Caco-2 (cell line): ENCODE measurements at regions not wholly inside any gene's neighbourhood (a gene's known extent, or its start where the extent isn't known, plus 50 kb on each side); places are given as distances from the start of the nearest gene placed in this dataset.

ENCODE experiments used
- BruUV-seq: library from RNA; stranded (reverse); fragments of 400-500 nt; replicated peaks from 2 replicates; lab custom pipeline; 2021; lab: Mats Ljungman, UMichigan
- CTCF ChIA-PET: fragments of 300-600 bp; sonication (Branson Sonifier 250); formaldehyde crosslinking; loops from one replicate; lab custom pipeline; 2022; ENCODE audit warnings: antibody characterized with exemption; lab: Charles Lee
- POLR2A ChIA-PET: fragments of 300-600 bp; sonication (Branson Sonifier 250); formaldehyde crosslinking; loops from one replicate; lab custom pipeline; 2022; ENCODE audit warnings: antibody characterized with exemption; lab: Charles Lee
- DNase-seq, 2 experiments: peaks; one replicate each; pipeline versions ENCODE4 v3.0.0 to v3.0.0-alpha.2; 2020 to 2022
- H3K27me3 ChIP-seq: replicated peaks from 2 replicates; pipeline ENCODE4 v1.6.0; 2011; ENCODE audit warnings: low read length; ENCODE audit not compliant: control insufficient read depth, insufficient read depth
- H3K36me3 ChIP-seq: 2 replicates; pipeline ENCODE4 v1.5.1; 2011; ENCODE audit warnings: low read length; ENCODE audit not compliant: control insufficient read depth, insufficient read depth
- H3K4me1 ChIP-seq: fragments of 250-450 bp; sonication (Bioruptor Pico); 2 replicates; pipeline ENCODE4 v1.5.1; 2020; ENCODE audit warnings: mild to moderate bottlenecking
- H3K4me3 ChIP-seq: 2 replicates; pipeline ENCODE4 v1.5.1; 2011; ENCODE audit warnings: low read depth, mild to moderate bottlenecking, control low read depth, low read length
- H3K9me3 ChIP-seq: fragments of 250-450 bp; sonication (Bioruptor Pico); 2 replicates; pipeline ENCODE4 v1.5.1; 2020; ENCODE audit warnings: mild to moderate bottlenecking, moderate library complexity
- H3K27ac Mint-ChIP-seq: one replicate; pipeline ENCODE4 v1.8.0; 2022; ENCODE audit warnings: mixed read lengths; ENCODE audit not compliant: unreplicated experiment
- H3K27me3 Mint-ChIP-seq: one replicate; pipeline ENCODE4 v1.8.0; 2022; ENCODE audit warnings: mixed read lengths; ENCODE audit not compliant: insufficient read depth, unreplicated experiment
- H3K36me3 Mint-ChIP-seq: one replicate; pipeline ENCODE4 v1.8.0; 2022; ENCODE audit warnings: mild to moderate bottlenecking, mixed read lengths; ENCODE audit not compliant: insufficient read depth, unreplicated experiment
- H3K4me1 Mint-ChIP-seq: one replicate; pipeline ENCODE4 v1.8.0; 2022; ENCODE audit warnings: low read depth, mixed read lengths; ENCODE audit not compliant: unreplicated experiment
- H3K4me3 Mint-ChIP-seq: one replicate; pipeline ENCODE4 v1.8.0; 2022; ENCODE audit warnings: mild to moderate bottlenecking, moderate library complexity, mixed read lengths; ENCODE audit not compliant: unreplicated experiment
- H3K9me3 Mint-ChIP-seq: one replicate; pipeline ENCODE4 v1.8.0; 2022; ENCODE audit warnings: mixed read lengths; ENCODE audit not compliant: unreplicated experiment
- CTCF ChIP-seq, 2 experiments: fragments of 200-600 bp in 1 of 2; IDR thresholded peaks; 1 replicate in 1 of 2; 2 replicates in 1 of 2; pipeline versions ENCODE4 v1.5.1 to v1.8.0; 2011 to 2022; ENCODE audit warnings: antibody characterized with exemption in 1 of 2, control low read depth in 1 of 2, inconsistent platforms in 1 of 2, low read depth in 1 of 2, low read length in 1 of 2, mild to moderate bottlenecking in 1 of 2, moderate library complexity in 1 of 2; ENCODE audit not compliant: insufficient read depth in 1 of 2, severe bottlenecking in 1 of 2, unreplicated experiment in 1 of 2
- intact Hi-C: fragments of 100-400 bp; cut with micrococcal nuclease; formaldehyde crosslinking; loops from one replicate; pipeline ENCODE4 v1.10.0; 2022; ENCODE audit not compliant: unreplicated experiment

DNA sequence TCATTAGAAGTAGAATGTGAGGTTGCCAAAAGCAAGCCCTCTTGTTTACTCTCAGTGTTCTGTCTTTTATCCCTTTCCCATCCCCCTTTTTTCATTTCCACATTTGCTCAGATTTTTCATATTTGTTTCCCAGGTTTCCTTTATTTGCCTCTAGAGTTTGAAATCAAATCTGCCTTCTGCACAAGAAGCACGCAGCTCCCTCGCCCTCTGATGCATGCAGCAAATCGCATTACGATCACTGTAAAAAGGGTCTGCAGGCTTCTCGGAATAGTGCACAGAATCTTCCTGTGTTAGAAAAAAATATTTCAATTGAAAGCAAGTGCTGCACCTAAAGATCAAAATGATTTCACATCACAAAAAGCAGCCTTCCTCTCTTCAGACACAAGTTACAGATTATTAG lies 129.0 kb downstream of the GPAM start:
- intact Hi-C loops, result no loop called here
- Mint-ChIP-seq H3K27ac (no peak overlapping the region), H3K27me3 (peaks cover 12% of the 10 kb centered on the region), H3K4me1 (no peaks in the 10 kb centered on the region), H3K4me3 (no peak overlapping the region), H3K36me3 (no peaks in the 10 kb centered on the region), H3K9me3 (no peaks in the 10 kb centered on the region)
- Histone ChIP-seq H3K4me3 (no peak overlapping the region), H3K4me1 (no peaks in the 10 kb centered on the region), H3K9me3 (no peaks in the 10 kb centered on the region), H3K36me3 (no peaks in the 10 kb centered on the region), H3K27me3 (no peaks in the 10 kb centered on the region)
- DNase-seq, result no peak
- BruUV-seq, result no TSS peak
- POLR2A ChIA-PET, result no interaction called here
- CTCF ChIA-PET, result no interaction called here
- no peak for TF ChIP-seq CTCF (IDR thresholded peaks at IDR 0.05; ENCODE audit: insufficient read depth in 1 of 2, low read depth in 1 of 2, low read length in 1 of 2, severe bottlenecking in 1 of 2, unreplicated experiment in 1 of 2)

GRCh38 chr10:112057072-112057471 lies 126.5 kb downstream of the GPAM start:
- CTCF ChIA-PET, result no interaction called here
- POLR2A ChIA-PET, result no interaction called here
- DNase-seq, result no peak
- Histone ChIP-seq H3K4me3 (no peak overlapping the region), H3K9me3 (no peaks in the 10 kb centered on the region), H3K36me3 (no peaks in the 10 kb centered on the region), H3K27me3 (no peaks in the 10 kb centered on the region), H3K4me1 (no peaks in the 10 kb centered on the region)
- no TSS peak for BruUV-seq
- Mint-ChIP-seq H3K4me3 (no peak overlapping the region), H3K27ac (no peak overlapping the region), H3K9me3 (no peaks in the 10 kb centered on the region), H3K36me3 (no peaks in the 10 kb centered on the region), H3K4me1 (no peaks in the 10 kb centered on the region), H3K27me3 (peaks cover 4% of the 10 kb centered on the region)
- no peak for TF ChIP-seq CTCF (IDR thresholded peaks at IDR 0.05; ENCODE audit: insufficient read depth in 1 of 2, low read depth in 1 of 2, low read length in 1 of 2, severe bottlenecking in 1 of 2, unreplicated experiment in 1 of 2)
- intact Hi-C loops, result no loop called here

DNA sequence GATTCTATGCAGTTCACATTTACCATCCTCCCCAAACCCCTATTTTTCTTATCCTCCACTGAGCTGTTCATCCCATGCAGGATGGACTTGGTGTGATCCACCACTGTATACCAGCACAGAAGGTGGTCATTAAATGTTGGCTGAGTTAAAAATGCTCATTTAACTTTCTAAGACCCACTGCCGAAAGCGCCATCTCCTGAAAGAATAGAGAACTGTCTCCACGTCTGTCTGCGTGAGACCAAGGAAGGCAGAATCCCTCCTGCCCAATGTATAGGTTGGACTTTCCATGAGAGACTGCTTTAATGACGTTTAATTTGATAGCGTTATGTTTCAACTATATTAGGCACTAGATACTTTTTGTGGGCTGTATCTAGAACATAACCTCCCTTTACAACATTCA lies 124.3 kb downstream of the GPAM start:
- ChIA-PET POLR2A (no interaction called here), CTCF (no interaction called here)
- no peak overlapping the region for H3K4me3 Mint-ChIP-seq
- H3K27me3 ChIP-seq, result no peaks in the 10 kb centered on the region
- H3K4me1 ChIP-seq, result no peaks in the 10 kb centered on the region
- no peaks in the 10 kb centered on the region for H3K9me3 Mint-ChIP-seq
- no peak overlapping the region for H3K27ac Mint-ChIP-seq
- no peak for TF ChIP-seq CTCF (IDR thresholded peaks at IDR 0.05; ENCODE audit: insufficient read depth in 1 of 2, low read depth in 1 of 2, low read length in 1 of 2, severe bottlenecking in 1 of 2, unreplicated experiment in 1 of 2)
- intact Hi-C loops, result no loop called here
- H3K9me3 ChIP-seq, result no peaks in the 10 kb centered on the region
- no peak for DNase-seq
- H3K27me3 Mint-ChIP-seq, result peaks cover 10% of the 10 kb centered on the region
- no peaks in the 10 kb centered on the region for H3K36me3 ChIP-seq
- H3K36me3 Mint-ChIP-seq, result no peaks in the 10 kb centered on the region
- no peaks in the 10 kb centered on the region for H3K4me1 Mint-ChIP-seq
- no TSS peak for BruUV-seq
- no peak overlapping the region for H3K4me3 ChIP-seq
